ENCODE measurements at regions not wholly inside any gene's neighbourhood (a gene's known extent, or its start where the extent isn't known, plus 50 kb on each side); places are given as distances from the start of the nearest gene placed in this dataset.
"Not testable (repeated sequence)": the region's sequence is repeated elsewhere in the genome, so short reads cannot be mapped to it uniquely, and the experiment has no call there.

DNA sequence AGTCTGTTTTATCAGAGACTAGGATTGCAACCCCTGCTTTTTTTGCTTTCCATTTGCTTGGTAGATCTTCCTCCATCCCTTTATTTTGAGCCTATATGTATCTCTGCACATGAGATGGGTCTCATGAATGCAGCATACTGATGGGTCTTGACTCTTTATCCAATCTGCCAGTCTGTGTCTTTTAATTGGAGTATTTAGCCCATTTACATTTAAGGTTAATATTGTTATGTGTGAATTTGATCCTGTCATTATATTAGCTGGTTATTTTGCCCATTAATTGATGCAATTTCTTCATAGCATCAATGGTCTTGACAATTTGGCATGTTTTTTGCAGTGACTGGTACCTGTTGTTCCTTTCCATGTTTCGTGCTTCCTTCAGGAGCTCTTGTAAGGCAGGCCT, 161.7 kb downstream of the GDAP2 start:
- H3K4me3 ChIP-seq (ENCODE audit: low read depth in 1 of 5, low read length in 5 of 5); H3K27ac ChIP-seq (ENCODE audit: low read depth, low read length); H3K9ac ChIP-seq (ENCODE audit: low read length in 5 of 5); H3K27me3 ChIP-seq (ENCODE audit: control insufficient read depth in 5 of 5, insufficient read depth in 4 of 5, low read length in 5 of 5); H3K36me3 ChIP-seq (ENCODE audit: control insufficient read depth in 5 of 5, insufficient read depth in 5 of 5, low read length in 5 of 5); H3K4me1 ChIP-seq (ENCODE audit: control insufficient read depth in 5 of 5, insufficient read depth in 5 of 5, low read length in 5 of 5): not testable (repeated sequence)
- peaks cover 0 to 24% (median 15%) of the 10 kb centered on the region in 5 donors for H3K9me3 ChIP-seq (ENCODE audit: control insufficient read depth in 5 of 5, low read length in 5 of 5)

DNA sequence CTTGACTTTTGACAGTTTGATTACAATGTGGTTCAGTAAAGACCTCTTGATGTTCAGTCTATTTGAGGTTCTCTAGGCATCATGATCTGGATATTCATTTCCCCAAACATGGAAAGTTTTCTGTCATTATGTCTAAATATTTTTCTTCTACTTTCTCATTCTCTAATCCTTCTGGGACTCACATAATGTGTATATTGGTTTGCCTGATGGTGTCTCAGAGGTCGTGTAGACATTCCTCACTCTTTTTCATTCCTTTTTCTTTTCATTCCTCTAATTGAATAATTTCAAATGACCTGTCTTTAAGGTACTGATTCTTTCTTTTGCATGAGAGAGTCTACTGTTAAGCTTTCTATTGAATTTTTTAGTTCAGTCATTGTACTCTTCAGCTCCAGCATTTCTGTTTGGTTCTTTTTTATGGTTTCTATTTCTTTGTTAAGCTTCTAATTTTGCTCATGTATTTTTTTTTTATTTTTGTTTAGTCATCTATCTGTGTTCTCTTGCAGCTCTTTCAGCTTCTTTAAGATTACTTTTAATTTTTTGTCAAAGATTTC, 158.4 kb downstream of the GDAP2 start:
- no peak overlapping the region for H3K9ac ChIP-seq (ENCODE audit: low read length in 5 of 5)
- H3K27me3 ChIP-seq (ENCODE audit: control insufficient read depth in 5 of 5, insufficient read depth in 4 of 5, low read length in 5 of 5): no peaks in the 10 kb centered on the region
- no peaks in the 10 kb centered on the region for H3K4me1 ChIP-seq (ENCODE audit: control insufficient read depth in 5 of 5, insufficient read depth in 5 of 5, low read length in 5 of 5)
- no peak overlapping the region for H3K4me3 ChIP-seq (ENCODE audit: low read depth in 1 of 5, low read length in 5 of 5)
- H3K9me3 ChIP-seq (ENCODE audit: control insufficient read depth in 5 of 5, low read length in 5 of 5): peaks cover 0 to 24% (median 15%) of the 10 kb centered on the region in 5 donors
- H3K36me3 ChIP-seq (ENCODE audit: control insufficient read depth in 5 of 5, insufficient read depth in 5 of 5, low read length in 5 of 5): no peaks in the 10 kb centered on the region
- no peak overlapping the region for H3K27ac ChIP-seq (ENCODE audit: low read depth, low read length)

DNA sequence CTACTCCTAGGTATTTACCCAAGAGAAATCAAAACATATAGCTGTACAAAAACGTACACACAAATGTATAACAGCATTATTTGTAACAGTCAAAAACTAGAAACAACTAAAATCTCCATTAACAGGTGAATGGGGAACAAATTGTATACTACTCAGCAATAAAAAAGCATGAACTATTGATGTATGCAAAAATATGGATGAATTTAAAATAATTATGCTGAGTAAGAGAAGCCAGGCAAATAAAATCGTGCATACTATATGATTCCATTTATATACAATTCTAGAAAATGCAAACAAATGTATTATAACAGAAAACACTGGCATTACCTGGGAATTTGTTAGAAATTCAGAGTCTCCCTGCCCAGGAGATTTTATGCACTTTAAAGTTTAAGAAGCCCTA, 150.1 kb downstream of the GDAP2 start:
- Histone ChIP-seq H3K9me3 (ENCODE audit: control insufficient read depth in 5 of 5, low read length in 5 of 5) (no peaks in the 10 kb centered on the region), H3K36me3 (ENCODE audit: control insufficient read depth in 5 of 5, insufficient read depth in 5 of 5, low read length in 5 of 5) (no peaks in the 10 kb centered on the region), H3K27me3 (ENCODE audit: control insufficient read depth in 5 of 5, insufficient read depth in 4 of 5, low read length in 5 of 5) (no peaks in the 10 kb centered on the region), H3K4me3 (ENCODE audit: low read depth in 1 of 5, low read length in 5 of 5) (no peak overlapping the region), H3K27ac (ENCODE audit: low read depth, low read length) (no peak overlapping the region), H3K9ac (ENCODE audit: low read length in 5 of 5) (no peak overlapping the region), H3K4me1 (ENCODE audit: control insufficient read depth in 5 of 5, insufficient read depth in 5 of 5, low read length in 5 of 5) (peaks cover 0 to 10% (median 0%) of the 10 kb centered on the region in 5 donors)

DNA sequence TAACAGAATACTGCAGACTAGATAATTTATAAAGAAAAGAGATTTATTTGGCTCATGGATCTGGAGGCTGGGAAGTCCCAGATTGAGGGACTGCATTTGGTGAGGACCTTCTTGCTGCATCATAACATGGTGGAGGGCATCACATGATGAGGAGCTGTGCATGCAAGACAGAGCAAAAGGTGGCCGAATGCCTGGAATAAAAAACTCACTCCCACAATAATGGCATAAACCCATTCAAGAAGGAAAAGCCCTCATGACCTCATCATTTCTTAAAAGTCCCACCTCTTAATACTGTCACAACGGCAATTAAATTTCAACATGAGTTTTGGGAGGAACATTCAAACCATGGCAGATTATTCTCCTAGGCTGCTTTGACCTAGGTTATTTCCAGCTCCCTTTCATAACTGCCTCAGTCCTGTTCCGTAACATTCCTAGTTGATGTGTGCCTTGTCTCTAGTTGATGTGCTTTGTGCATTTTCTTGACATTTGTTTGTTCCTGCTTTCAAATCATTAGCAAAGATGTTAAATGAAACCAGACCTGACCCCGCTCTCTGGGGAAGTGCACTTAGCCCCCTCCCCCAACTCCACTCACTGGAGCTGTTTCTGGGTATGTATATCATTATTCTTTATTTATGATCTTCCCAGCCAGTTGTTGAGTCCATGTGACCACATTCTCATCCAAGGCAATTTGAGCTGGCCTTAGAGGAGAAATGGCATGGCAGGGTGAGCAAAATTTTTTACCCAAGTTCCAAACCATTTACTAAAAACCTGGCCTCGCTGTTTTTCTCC, 148.5 kb downstream of the GDAP2 start:
- H3K9ac ChIP-seq (ENCODE audit: low read length in 5 of 5): no peak overlapping the region

DNA sequence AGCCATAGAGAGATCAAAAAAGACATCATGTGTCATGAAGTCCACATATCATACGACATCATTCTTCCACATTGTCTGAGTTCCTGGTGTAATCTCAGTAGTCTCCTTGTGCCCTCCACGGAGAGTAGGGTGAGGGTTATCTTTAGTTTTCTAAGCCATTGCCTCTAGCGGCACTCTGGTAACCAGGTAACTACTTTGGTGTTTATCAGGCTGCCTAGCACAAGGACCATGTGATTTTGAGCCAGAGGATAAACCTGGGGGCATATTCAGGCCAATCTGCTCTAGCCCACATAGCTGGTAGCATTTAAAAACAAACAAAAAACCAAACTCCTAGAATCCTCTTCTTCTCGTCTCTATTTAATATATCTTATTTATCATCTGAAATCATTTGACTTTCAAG, 147.4 kb downstream of the GDAP2 start:
- Histone ChIP-seq H3K9ac (ENCODE audit: low read length in 5 of 5) (no peak overlapping the region), H3K27me3 (ENCODE audit: control insufficient read depth in 5 of 5, insufficient read depth in 4 of 5, low read length in 5 of 5) (no peaks in the 10 kb centered on the region), H3K27ac (ENCODE audit: low read depth, low read length) (no peak overlapping the region), H3K36me3 (ENCODE audit: control insufficient read depth in 5 of 5, insufficient read depth in 5 of 5, low read length in 5 of 5) (no peaks in the 10 kb centered on the region), H3K4me3 (ENCODE audit: low read depth in 1 of 5, low read length in 5 of 5) (no peak overlapping the region), H3K9me3 (ENCODE audit: control insufficient read depth in 5 of 5, low read length in 5 of 5) (no peaks in the 10 kb centered on the region), H3K4me1 (ENCODE audit: control insufficient read depth in 5 of 5, insufficient read depth in 5 of 5, low read length in 5 of 5) (peaks cover 0 to 10% (median 0%) of the 10 kb centered on the region in 5 donors)

More for the DNA sequence above, 148.5 kb downstream of the GDAP2 start:
- no peak overlapping the region for H3K4me3 ChIP-seq (ENCODE audit: low read depth in 1 of 5, low read length in 5 of 5)
- no peaks in the 10 kb centered on the region for H3K36me3 ChIP-seq (ENCODE audit: control insufficient read depth in 5 of 5, insufficient read depth in 5 of 5, low read length in 5 of 5)
- no peaks in the 10 kb centered on the region for H3K27me3 ChIP-seq (ENCODE audit: control insufficient read depth in 5 of 5, insufficient read depth in 4 of 5, low read length in 5 of 5)
- no peaks in the 10 kb centered on the region for H3K9me3 ChIP-seq (ENCODE audit: control insufficient read depth in 5 of 5, low read length in 5 of 5)
- no peak overlapping the region for H3K27ac ChIP-seq (ENCODE audit: low read depth, low read length)
- H3K4me1 ChIP-seq (ENCODE audit: control insufficient read depth in 5 of 5, insufficient read depth in 5 of 5, low read length in 5 of 5): peaks cover 0 to 10% (median 0%) of the 10 kb centered on the region in 5 donors

DNA sequence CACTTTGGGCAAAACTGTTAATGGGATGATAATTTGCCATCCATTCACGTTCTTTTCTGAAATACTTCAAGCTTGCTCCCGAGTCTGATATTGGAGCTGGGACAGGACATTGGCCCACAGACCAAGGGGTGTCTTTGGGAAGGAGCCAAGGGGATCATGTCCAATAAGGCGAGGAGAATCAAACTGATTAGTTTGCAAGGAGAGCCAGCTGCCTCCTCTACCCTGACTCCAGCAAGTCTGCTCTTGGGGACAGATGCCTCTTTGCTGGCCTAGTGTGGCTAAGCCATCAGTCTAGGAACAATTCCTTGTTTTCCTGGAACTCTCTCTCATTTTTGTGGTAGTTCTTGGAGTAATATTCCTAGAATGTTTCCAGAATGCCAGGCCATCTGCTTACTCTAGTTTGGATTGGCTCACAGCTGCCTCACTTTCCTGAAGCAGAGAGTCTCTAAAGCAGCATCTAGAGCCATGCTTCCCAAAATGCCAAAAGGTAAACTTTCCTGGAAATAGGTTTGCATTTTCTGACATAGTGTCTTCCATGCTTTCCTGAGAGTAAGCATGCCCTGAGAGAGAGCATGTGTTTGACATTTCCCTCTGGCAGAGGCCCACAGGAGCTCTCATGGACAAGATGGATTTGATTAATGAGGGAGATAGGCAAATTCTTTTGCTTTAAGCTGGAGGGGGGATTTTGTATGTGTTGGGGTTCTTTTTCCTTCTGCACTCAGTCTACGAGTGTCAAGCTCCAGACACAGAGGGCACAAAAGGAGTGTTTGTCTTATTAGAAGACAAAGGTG, 145.6 kb downstream of the GDAP2 start:
- Histone ChIP-seq H3K36me3 (ENCODE audit: control insufficient read depth in 5 of 5, insufficient read depth in 5 of 5, low read length in 5 of 5) (no peaks in the 10 kb centered on the region), H3K9ac (ENCODE audit: low read length in 5 of 5) (no peak overlapping the region), H3K4me1 (ENCODE audit: control insufficient read depth in 5 of 5, insufficient read depth in 5 of 5, low read length in 5 of 5) (peaks cover 0 to 14% (median 0%) of the 10 kb centered on the region in 5 donors), H3K4me3 (ENCODE audit: low read depth in 1 of 5, low read length in 5 of 5) (no peak overlapping the region), H3K27me3 (ENCODE audit: control insufficient read depth in 5 of 5, insufficient read depth in 4 of 5, low read length in 5 of 5) (no peaks in the 10 kb centered on the region), H3K27ac (ENCODE audit: low read depth, low read length) (no peak overlapping the region), H3K9me3 (ENCODE audit: control insufficient read depth in 5 of 5, low read length in 5 of 5) (no peaks in the 10 kb centered on the region)

DNA sequence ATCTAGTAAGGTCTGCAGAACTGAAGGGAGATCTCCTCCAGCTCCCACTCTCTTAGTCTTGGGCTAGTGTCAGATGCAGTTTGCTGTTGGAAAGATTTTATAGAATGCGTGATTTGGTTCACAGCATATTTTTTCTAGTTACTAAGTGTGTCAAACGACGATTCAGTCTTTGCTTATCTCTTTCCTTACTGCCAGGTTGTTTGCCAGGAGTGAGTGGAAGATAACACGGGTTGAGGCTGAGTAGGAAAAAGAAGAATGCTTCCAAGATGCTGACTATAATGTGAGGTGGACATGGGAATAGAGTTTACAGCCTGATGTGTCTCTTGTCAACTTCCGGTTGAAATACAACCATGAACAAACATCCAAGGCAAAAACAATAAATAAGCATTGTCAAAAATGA, 141.4 kb downstream of the GDAP2 start:
- Histone ChIP-seq H3K9me3 (ENCODE audit: control insufficient read depth in 5 of 5, low read length in 5 of 5) (no peaks in the 10 kb centered on the region), H3K4me3 (ENCODE audit: low read depth in 1 of 5, low read length in 5 of 5) (no peak overlapping the region), H3K27ac (ENCODE audit: low read depth, low read length) (no peak overlapping the region), H3K9ac (ENCODE audit: low read length in 5 of 5) (no peak overlapping the region), H3K4me1 (ENCODE audit: control insufficient read depth in 5 of 5, insufficient read depth in 5 of 5, low read length in 5 of 5) (peaks cover 0 to 4% (median 0%) of the 10 kb centered on the region in 5 donors), H3K27me3 (ENCODE audit: control insufficient read depth in 5 of 5, insufficient read depth in 4 of 5, low read length in 5 of 5) (no peaks in the 10 kb centered on the region), H3K36me3 (ENCODE audit: control insufficient read depth in 5 of 5, insufficient read depth in 5 of 5, low read length in 5 of 5) (no peaks in the 10 kb centered on the region)

DNA sequence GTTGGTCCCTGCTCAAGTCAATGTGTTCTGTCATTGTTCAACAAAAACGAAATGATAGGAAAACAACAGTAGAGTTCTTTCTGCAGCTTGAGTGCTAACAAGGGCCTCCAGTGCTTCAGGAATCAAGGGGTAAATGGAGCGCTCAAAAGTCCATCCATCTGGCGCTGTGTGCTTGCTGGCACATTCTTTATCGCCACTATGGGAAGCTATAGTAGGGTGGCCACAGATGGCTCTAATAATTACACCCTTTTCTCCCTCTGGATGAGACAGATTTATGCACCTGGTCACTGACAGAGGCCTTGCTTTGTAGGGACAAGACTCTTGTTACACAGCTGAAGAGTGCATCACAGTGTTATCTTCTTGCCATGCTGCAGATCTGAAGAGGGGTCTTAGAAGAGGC, 136.0 kb downstream of the GDAP2 start:
- no peak overlapping the region for H3K4me3 ChIP-seq (ENCODE audit: low read depth in 1 of 5, low read length in 5 of 5)
- no peaks in the 10 kb centered on the region for H3K9me3 ChIP-seq (ENCODE audit: control insufficient read depth in 5 of 5, low read length in 5 of 5)
- peaks cover 0 to 9% (median 6%) of the 10 kb centered on the region in 5 donors for H3K4me1 ChIP-seq (ENCODE audit: control insufficient read depth in 5 of 5, insufficient read depth in 5 of 5, low read length in 5 of 5)
- H3K27me3 ChIP-seq (ENCODE audit: control insufficient read depth in 5 of 5, insufficient read depth in 4 of 5, low read length in 5 of 5): no peaks in the 10 kb centered on the region
- no peak overlapping the region for H3K9ac ChIP-seq (ENCODE audit: low read length in 5 of 5)
- H3K36me3 ChIP-seq (ENCODE audit: control insufficient read depth in 5 of 5, insufficient read depth in 5 of 5, low read length in 5 of 5): no peaks in the 10 kb centered on the region
- H3K27ac ChIP-seq (ENCODE audit: low read depth, low read length): no peak overlapping the region

DNA sequence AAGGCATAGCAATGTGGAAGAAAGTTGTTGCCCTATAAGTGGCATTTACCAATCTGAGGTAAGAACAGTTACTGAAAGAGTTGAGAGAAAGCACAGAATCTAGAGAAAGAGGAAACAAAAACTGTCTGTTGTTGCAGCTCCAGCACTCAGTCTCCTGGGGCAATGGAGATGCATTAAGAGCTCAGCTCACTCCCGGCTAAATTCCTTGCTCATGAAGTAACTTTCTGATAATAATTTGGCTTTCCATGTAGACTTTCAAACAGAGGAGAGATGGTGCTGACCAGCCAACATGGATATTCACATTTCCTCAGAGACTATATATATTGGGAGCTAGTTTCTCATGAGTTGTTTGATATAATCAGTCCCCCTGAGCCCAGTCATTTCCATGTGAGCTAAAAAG, 135.3 kb downstream of the GDAP2 start:
- no peak overlapping the region for H3K9ac ChIP-seq (ENCODE audit: low read length in 5 of 5)
- no peaks in the 10 kb centered on the region for H3K9me3 ChIP-seq (ENCODE audit: control insufficient read depth in 5 of 5, low read length in 5 of 5)
- no peaks in the 10 kb centered on the region for H3K27me3 ChIP-seq (ENCODE audit: control insufficient read depth in 5 of 5, insufficient read depth in 4 of 5, low read length in 5 of 5)
- peak overlapping the region; percentile 18 for H3K27ac ChIP-seq (ENCODE audit: low read depth, low read length)
- H3K36me3 ChIP-seq (ENCODE audit: control insufficient read depth in 5 of 5, insufficient read depth in 5 of 5, low read length in 5 of 5): no peaks in the 10 kb centered on the region
- peaks cover 0 to 9% (median 6%) of the 10 kb centered on the region in 5 donors for H3K4me1 ChIP-seq (ENCODE audit: control insufficient read depth in 5 of 5, insufficient read depth in 5 of 5, low read length in 5 of 5)
- no peak overlapping the region for H3K4me3 ChIP-seq (ENCODE audit: low read depth in 1 of 5, low read length in 5 of 5)

DNA sequence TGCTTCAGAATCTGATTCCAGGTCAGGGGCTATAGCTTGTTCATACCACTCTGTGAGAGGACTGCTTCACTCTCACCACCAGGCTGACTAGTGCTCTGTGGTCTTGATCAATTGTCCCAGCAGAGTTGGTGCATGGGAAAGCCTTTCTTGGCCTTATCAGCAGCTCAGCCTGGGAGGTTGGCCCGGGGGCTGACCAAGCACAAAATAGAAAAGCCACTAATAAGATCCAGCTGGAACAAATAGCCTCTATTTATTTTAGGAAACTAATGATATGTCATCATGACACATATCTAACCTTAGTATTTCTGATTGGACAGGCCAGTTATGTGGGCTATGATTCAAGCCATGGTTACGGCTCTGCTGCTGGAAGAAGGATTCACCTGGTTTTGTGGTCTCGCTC, 134.2 kb downstream of the GDAP2 start:
- H3K4me3 ChIP-seq (ENCODE audit: low read depth in 1 of 5, low read length in 5 of 5): no peak overlapping the region
- H3K4me1 ChIP-seq (ENCODE audit: control insufficient read depth in 5 of 5, insufficient read depth in 5 of 5, low read length in 5 of 5): peaks cover 0 to 9% (median 6%) of the 10 kb centered on the region in 5 donors
- no peaks in the 10 kb centered on the region for H3K27me3 ChIP-seq (ENCODE audit: control insufficient read depth in 5 of 5, insufficient read depth in 4 of 5, low read length in 5 of 5)
- no peak overlapping the region for H3K27ac ChIP-seq (ENCODE audit: low read depth, low read length)
- no peaks in the 10 kb centered on the region for H3K9me3 ChIP-seq (ENCODE audit: control insufficient read depth in 5 of 5, low read length in 5 of 5)
- H3K36me3 ChIP-seq (ENCODE audit: control insufficient read depth in 5 of 5, insufficient read depth in 5 of 5, low read length in 5 of 5): no peaks in the 10 kb centered on the region
- H3K9ac ChIP-seq (ENCODE audit: low read length in 5 of 5): no peak overlapping the region
